Germinal center (tissue), 1 donor: ENCODE measurements at regions not wholly inside any gene's neighbourhood (a gene's known extent, or its start where the extent isn't known, plus 50 kb on each side); places are given as distances from the start of the nearest gene placed in this dataset.

Source experiments
- DNase-seq: peaks from one replicate; pipeline ENCODE4 v3.0.0; 2012; ENCODE audit warnings: mixed read lengths, low spot score

GRCh38 chr12:28883406-28883997, 265.6 kb upstream of the FAR2 start:
- no peak for DNase-seq

- no peak for DNase-seq
Measured at GRCh38 chr12:28884904-28885679, 264.0 kb upstream of the FAR2 start.

DNA sequence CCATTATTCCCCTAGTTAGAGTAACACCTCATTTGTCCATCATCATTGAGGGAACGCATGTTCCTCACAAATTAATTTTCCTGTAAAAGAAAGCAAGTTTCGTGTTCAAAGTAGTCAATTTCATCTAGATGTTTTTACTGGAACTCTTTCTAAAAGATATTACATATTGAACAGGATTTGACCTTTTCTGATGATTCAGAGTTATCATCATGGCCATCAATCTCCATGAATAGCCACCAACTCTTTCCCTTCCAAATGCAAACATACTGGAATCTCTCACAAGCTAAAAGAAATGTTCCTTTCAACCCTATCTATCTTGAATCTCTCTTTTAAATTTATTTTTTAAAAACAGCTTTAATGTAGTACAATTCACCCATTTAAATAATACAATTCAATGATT, 263.1 kb upstream of the FAR2 start:
- DNase-seq = no peak

- no peak for DNase-seq
Measured at GRCh38 chr12:28887461-28887990, 261.6 kb upstream of the FAR2 start.

DNA sequence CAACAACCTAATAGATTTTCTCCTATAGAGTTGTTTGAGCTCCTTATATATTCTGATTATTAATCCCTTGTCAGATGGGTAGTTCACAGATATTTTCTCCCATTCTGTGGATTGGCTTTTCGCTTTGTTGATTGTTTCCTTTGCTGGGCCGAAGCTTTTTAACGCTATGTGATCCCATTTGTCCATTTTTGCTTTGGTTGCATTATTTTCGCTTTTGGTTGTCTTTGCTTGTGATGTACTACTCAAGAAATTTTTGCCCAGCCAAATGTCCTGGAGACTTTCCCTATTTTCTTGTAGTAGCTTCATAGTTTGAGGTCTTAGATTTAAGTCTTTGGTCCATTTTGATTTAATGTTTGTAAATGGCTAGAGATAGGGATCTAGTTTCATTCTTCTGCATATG, 258.4 kb upstream of the FAR2 start:
- no peak for DNase-seq

GRCh38 chr12:28891126-28891525, 258.0 kb upstream of the FAR2 start:
- no peak for DNase-seq

DNA sequence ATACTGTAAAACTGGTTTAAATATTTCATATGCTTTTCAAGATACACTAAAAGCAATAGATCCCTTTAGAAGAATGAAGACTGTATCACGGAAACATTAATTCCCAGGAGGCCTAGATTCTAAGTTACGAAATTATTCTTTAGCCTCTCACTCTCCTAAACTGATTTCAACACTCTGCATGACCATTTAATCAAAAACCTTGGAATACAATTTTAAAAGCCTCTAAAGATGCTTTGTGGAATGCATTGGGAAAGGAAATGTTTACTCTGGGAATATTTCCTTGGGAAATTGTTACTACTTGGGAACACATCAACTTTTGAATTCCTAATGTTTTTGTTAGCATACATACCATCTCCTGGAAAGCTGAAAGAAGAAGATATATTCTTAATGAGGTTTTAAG, 255.7 kb upstream of the FAR2 start:
- DNase-seq = no peak

- DNase-seq = no peak
Measured at GRCh38 chr12:28893856-28894255, 255.2 kb upstream of the FAR2 start.

- DNase-seq = no peak
Measured at GRCh38 chr12:28896421-28896820, 252.7 kb upstream of the FAR2 start.

GRCh38 chr12:28898038-28898437, 251.0 kb upstream of the FAR2 start:
- no peak for DNase-seq

DNA sequence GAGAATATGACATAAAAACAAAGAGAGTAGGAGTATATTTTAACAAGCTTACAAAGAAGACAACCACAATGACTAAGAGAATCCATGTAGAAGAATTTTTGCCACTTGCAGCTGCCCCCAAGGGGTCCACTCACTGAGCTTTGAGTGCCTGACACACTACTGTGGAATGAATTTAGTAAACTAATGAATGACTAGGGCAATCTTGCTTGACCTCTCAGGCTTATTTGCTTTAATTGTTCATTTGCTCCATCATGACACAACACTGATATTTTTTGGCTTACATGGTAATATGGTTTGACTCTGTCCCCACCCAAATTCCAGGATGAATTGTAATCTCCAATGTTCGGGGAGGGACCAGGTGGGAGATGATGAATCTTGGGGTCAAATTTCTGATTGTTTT, 249.1 kb upstream of the FAR2 start:
- no peak for DNase-seq

- DNase-seq = no peak
Measured at GRCh38 chr12:28905220-28905955, 243.7 kb upstream of the FAR2 start.

GRCh38 chr12:28908646-28909045, 240.4 kb upstream of the FAR2 start:
- no peak for DNase-seq

- DNase-seq = no peak
Measured at GRCh38 chr12:28909291-28909690, 239.8 kb upstream of the FAR2 start.

DNA sequence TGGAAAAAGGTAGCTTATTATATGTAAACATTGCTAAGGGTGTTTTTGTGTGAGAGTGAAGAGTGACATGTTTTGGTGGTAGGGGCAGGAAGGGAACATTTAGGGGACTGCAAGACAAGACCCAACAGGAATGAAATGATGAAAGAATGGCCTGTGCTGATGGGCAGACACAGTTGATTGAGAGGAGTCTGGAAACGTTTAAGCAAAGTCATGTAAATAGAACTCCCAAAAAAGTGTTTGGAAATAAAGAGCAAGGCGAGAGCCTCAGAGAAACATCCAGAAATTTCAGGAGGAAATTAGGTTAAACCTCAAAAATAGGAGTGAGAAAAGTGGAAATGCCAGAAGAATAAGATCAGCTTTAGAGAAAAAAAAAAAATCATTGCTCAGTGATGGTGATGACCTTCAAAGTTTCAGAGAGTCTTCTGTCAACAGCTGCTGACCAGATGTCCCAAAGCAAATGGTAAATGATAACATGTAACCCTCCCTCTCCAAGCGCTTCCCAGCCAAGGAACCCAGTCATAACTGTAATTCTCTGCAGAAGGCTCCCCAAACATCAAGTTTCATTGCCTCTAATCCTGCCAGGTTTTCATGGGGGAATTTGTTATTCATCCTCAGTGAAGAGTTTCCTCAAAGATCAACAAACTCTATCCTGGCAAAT, 223.2 kb upstream of the FAR2 start:
- no peak for DNase-seq

DNA sequence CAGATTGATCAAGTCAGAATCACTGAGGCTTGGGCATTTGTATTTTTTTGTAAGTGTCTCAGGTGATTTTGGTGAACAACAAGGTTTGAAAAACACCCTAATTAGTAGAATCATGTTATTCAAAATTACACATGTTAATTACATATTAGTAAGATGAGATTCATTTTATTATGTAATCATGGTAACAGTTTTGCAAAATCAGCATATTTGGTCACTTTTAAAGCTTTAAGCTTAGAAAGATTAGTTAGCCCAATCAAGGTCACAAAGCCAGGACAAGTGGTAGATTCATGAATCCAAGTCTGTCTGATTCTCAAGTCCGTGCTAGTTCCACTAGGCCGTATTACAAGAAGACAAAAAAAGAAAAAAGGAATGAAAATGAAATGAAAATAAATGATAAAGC, 218.4 kb upstream of the FAR2 start:
- DNase-seq = no peak

DNA sequence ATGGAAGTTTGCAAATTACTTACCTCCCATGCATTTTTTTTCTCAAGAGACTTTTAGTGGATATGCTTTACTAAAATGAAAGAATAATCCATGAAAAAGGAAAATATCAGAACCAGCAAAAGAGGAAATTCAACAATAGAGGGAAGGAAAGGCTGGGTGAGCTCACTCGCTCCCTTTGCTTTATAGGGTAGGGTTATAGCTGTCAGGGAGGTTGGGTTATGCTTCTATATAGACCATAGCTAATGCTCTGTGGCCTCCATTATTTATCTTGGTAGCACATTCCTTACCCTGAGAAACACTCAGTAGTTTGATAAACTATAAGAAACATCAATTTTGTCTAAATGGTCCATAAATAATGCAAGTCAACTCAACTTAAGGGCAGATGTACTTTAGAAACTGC, 215.9 kb upstream of the FAR2 start:
- no peak for DNase-seq

- DNase-seq = no peak
Measured at GRCh38 chr12:28933864-28934527, 215.1 kb upstream of the FAR2 start.

GRCh38 chr12:28936221-28936620, 212.9 kb upstream of the FAR2 start:
- no peak for DNase-seq

- no peak for DNase-seq
Measured at GRCh38 chr12:28936711-28937110, 212.4 kb upstream of the FAR2 start.

- no peak for DNase-seq
Measured at GRCh38 chr12:28937196-28937595, 211.9 kb upstream of the FAR2 start.

- DNase-seq = no peak
Measured at GRCh38 chr12:28938056-28938455, 211.0 kb upstream of the FAR2 start.
